Loucy (cell line): ENCODE measurements at regions not wholly inside any gene's neighbourhood (a gene's known extent, or its start where the extent isn't known, plus 50 kb on each side); places are given as distances from the start of the nearest gene placed in this dataset.

ENCODE experiments used
- H2AFZ ChIP-seq: fragments of 200-600 bp; sonication (generic); 2 replicates; pipeline ENCODE4 v1.6.0; 2016; ENCODE audit warnings: antibody characterized with exemption, mild to moderate bottlenecking, low read length, moderate library complexity
- H3F3A ChIP-seq: fragments of 200-600 bp; 2 replicates; pipeline ENCODE4 v1.6.0; 2016; ENCODE audit warnings: antibody characterized with exemption, low read depth, mild to moderate bottlenecking
- H3K27me3 ChIP-seq: fragments of 200-600 bp; sonication (generic); 2 replicates; pipeline ENCODE4 v1.6.1; 2014; ENCODE audit warnings: low read length, mild to moderate bottlenecking; ENCODE audit not compliant: insufficient read depth, poor library complexity, severe bottlenecking
- H3K36me3 ChIP-seq: fragments of 200-600 bp; sonication (generic); 2 replicates; pipeline ENCODE4 v1.6.1; 2016; ENCODE audit warnings: low read length; ENCODE audit not compliant: insufficient read depth
- H3K4me1 ChIP-seq: fragments of 200-600 bp; sonication (generic); 2 replicates; pipeline ENCODE4 v1.5.1; 2014; ENCODE audit warnings: low read length, mild to moderate bottlenecking; ENCODE audit not compliant: insufficient read depth, poor library complexity, severe bottlenecking
- H3K4me2 ChIP-seq: fragments of 200-600 bp; sonication (generic); 2 replicates; pipeline ENCODE4 v1.6.0; 2014; ENCODE audit warnings: antibody characterized with exemption, low read length, low read depth, mild to moderate bottlenecking; ENCODE audit not compliant: poor library complexity, severe bottlenecking
- H3K4me3 ChIP-seq: fragments of 200-600 bp; sonication (generic); 2 replicates; pipeline ENCODE4 v1.5.1; 2014; ENCODE audit warnings: low read length, mild to moderate bottlenecking, mixed read lengths; ENCODE audit not compliant: poor library complexity, severe bottlenecking
- H3K79me2 ChIP-seq: fragments of 200-600 bp; sonication (generic); 2 replicates; pipeline ENCODE4 v1.6.1; 2014; ENCODE audit warnings: low read length; ENCODE audit not compliant: insufficient read depth
- H3K9ac ChIP-seq: fragments of 200-600 bp; sonication (generic); 2 replicates; pipeline ENCODE4 v1.6.0; 2014; ENCODE audit warnings: mild to moderate bottlenecking, low read depth, low read length, moderate library complexity; ENCODE audit not compliant: poor library complexity, severe bottlenecking
- H3K9me2 ChIP-seq: fragments of 200-600 bp; sonication (generic); replicated peaks from 2 replicates; pipeline ENCODE4 v1.6.1; 2016; ENCODE audit warnings: low read depth, low read length, mixed read lengths
- H3K9me3 ChIP-seq: fragments of 200-600 bp; sonication (generic); 2 replicates; pipeline ENCODE4 v1.6.1; 2014; ENCODE audit warnings: mild to moderate bottlenecking, antibody characterized with exemption, low read length, low read depth; ENCODE audit not compliant: insufficient read depth
- H4K20me1 ChIP-seq: fragments of 200-600 bp; sonication (generic); 2 replicates; pipeline ENCODE4 v1.6.0; 2014; ENCODE audit warnings: antibody characterized with exemption, low read length, mild to moderate bottlenecking; ENCODE audit not compliant: insufficient read depth, poor library complexity, severe bottlenecking
- CTCF ChIP-seq: fragments of 200-600 bp; sonication (generic); conservative IDR thresholded peaks from 2 replicates; pipeline ENCODE4 v1.5.1; 2014; ENCODE audit warnings: mild to moderate bottlenecking, antibody characterized with exemption, low read length
- EZH2phosphoT487 ChIP-seq: fragments of 200-600 bp; IDR thresholded peaks from 2 replicates; pipeline ENCODE4 v1.6.1; 2018; ENCODE audit warnings: antibody characterized with exemption, mild to moderate bottlenecking, moderate library complexity, borderline replicate concordance

GRCh38 chr13:74866101-74866500 is 615.9 kb downstream of the TBC1D4 start:
- H3K27me3 ChIP-seq, result no peaks in the 10 kb centered on the region
- no peak overlapping the region for H3K4me3 ChIP-seq
- H4K20me1 ChIP-seq, result no peaks in the 10 kb centered on the region
- no peak overlapping the region for H3K9ac ChIP-seq
- TF ChIP-seq EZH2phosphoT487 (no peak), CTCF (no peak)
- no peaks in the 10 kb centered on the region for H3K36me3 ChIP-seq
- no peak overlapping the region for H3K4me2 ChIP-seq
- H3F3A ChIP-seq, result no peaks in the 10 kb centered on the region
- no peaks in the 10 kb centered on the region for H3K4me1 ChIP-seq
- H2AFZ ChIP-seq, result no peak overlapping the region
- no peaks in the 10 kb centered on the region for H3K9me3 ChIP-seq
- no peaks in the 10 kb centered on the region for H3K79me2 ChIP-seq
- H3K9me2 ChIP-seq, result no peaks in the 10 kb centered on the region

- Histone ChIP-seq H3K4me3 (no peak overlapping the region), H3K9me2 (no peaks in the 10 kb centered on the region), H3F3A (no peaks in the 10 kb centered on the region), H3K9ac (no peak overlapping the region), H3K4me2 (no peak overlapping the region), H3K36me3 (no peaks in the 10 kb centered on the region), H3K4me1 (no peaks in the 10 kb centered on the region), H3K9me3 (no peaks in the 10 kb centered on the region), H2AFZ (no peak overlapping the region), H3K27me3 (no peaks in the 10 kb centered on the region), H3K79me2 (no peaks in the 10 kb centered on the region), H4K20me1 (no peaks in the 10 kb centered on the region)
- TF ChIP-seq CTCF (no peak), EZH2phosphoT487 (no peak)
These were observed 616.3 kb downstream of the TBC1D4 start for GRCh38 chr13:74865656-74866055.

GRCh38 chr13:74860789-74861188 is 621.2 kb downstream of the TBC1D4 start:
- Histone ChIP-seq H3K4me2 (no peak overlapping the region), H3K9me3 (no peaks in the 10 kb centered on the region), H3K36me3 (no peaks in the 10 kb centered on the region), H3K9me2 (no peaks in the 10 kb centered on the region), H3F3A (no peaks in the 10 kb centered on the region), H2AFZ (no peak overlapping the region), H3K4me3 (no peak overlapping the region), H3K79me2 (no peaks in the 10 kb centered on the region), H4K20me1 (no peaks in the 10 kb centered on the region), H3K27me3 (no peaks in the 10 kb centered on the region), H3K4me1 (no peaks in the 10 kb centered on the region), H3K9ac (no peak overlapping the region)
- TF ChIP-seq CTCF (no peak), EZH2phosphoT487 (no peak)
